ENCODE measurements at regions not wholly inside any gene's neighbourhood (a gene's known extent, or its start where the extent isn't known, plus 50 kb on each side); places are given as distances from the start of the nearest gene placed in this dataset.

DNA sequence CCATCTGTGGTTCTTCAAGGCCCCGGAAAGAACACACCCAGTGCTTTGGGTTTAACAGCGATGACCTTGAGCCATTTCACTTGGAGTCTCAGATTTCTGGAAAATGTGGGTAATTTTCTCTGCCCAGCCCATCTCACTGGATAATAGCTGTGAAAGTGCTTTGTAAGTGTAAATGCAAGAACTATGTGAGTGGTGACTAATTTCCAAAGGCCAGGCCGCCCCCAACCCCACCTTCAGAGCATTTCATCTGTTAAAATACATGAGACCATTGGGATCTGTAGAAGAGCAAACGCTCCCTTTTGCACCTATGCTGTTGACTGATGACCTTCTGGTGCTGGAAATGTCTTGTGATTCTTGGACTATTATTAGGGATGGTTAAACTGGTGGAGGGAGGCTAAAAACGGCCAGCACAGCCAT, 196.8 kb upstream of the LPP start:
- H3K4me3 Mint-ChIP-seq, result no peak overlapping the region
- H3K4me1 Mint-ChIP-seq (ENCODE audit: low read depth), result peaks cover 52% of the 10 kb centered on the region
- TF ChIP-seq, protein P1, sequence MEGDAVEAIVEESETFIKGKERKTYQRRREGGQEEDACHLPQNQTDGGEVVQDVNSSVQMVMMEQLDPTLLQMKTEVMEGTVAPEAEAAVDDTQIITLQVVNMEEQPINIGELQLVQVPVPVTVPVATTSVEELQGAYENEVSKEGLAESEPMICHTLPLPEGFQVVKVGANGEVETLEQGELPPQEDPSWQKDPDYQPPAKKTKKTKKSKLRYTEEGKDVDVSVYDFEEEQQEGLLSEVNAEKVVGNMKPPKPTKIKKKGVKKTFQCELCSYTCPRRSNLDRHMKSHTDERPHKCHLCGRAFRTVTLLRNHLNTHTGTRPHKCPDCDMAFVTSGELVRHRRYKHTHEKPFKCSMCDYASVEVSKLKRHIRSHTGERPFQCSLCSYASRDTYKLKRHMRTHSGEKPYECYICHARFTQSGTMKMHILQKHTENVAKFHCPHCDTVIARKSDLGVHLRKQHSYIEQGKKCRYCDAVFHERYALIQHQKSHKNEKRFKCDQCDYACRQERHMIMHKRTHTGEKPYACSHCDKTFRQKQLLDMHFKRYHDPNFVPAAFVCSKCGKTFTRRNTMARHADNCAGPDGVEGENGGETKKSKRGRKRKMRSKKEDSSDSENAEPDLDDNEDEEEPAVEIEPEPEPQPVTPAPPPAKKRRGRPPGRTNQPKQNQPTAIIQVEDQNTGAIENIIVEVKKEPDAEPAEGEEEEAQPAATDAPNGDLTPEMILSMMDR (IDR thresholded peaks at IDR 0.05), result no peak
- no peaks in the 10 kb centered on the region for H3K9me3 Mint-ChIP-seq
- H3K27ac Mint-ChIP-seq, result no peak overlapping the region
- H3K36me3 Mint-ChIP-seq (ENCODE audit: low read depth), result no peaks in the 10 kb centered on the region
- no peak for DNase-seq
- no peaks in the 10 kb centered on the region for H3K27me3 Mint-ChIP-seq (ENCODE audit: insufficient read depth)

- Mint-ChIP-seq H3K36me3 (ENCODE audit: low read depth) (no peaks in the 10 kb centered on the region), H3K9me3 (no peaks in the 10 kb centered on the region), H3K4me3 (no peak overlapping the region), H3K4me1 (ENCODE audit: low read depth) (peaks cover 50% of the 10 kb centered on the region), H3K27ac (no peak overlapping the region), H3K27me3 (ENCODE audit: insufficient read depth) (no peaks in the 10 kb centered on the region)
- no peak for DNase-seq
- TF ChIP-seq, protein P1 (IDR thresholded peaks at IDR 0.05), result no peak
Observed at GRCh38 chr3:187957582-187957981, 196.4 kb upstream of the LPP start.

DNA sequence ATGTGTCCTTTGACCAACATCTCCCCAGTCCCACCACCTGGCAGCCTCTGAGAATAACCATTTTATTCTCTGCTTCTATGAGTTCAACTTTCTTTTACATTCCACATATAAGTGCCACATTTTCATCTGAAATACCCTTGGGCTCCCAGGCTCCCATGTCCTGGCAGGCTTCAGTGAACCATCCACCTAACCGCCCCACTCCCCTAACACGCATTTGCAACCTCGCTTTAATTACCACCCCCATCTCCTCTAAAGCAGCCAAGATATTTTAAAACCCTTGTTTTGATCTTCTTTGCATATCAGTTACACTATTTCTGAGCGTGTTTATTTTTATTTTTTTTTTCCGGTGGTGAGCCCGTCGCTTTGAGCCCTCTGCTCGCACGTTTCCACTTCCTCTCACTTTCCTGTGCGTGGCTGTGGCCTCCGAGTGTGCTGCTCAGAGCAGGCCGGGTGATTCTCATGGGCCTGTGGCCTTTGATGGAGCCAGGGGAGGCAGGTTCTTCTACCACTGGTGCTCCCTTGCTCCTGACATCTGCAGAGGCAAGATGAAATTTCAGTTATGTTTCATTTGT, 195.4 kb upstream of the LPP start:
- no peak for DNase-seq
- H3K36me3 Mint-ChIP-seq (ENCODE audit: low read depth), result no peaks in the 10 kb centered on the region
- H3K27ac Mint-ChIP-seq, result no peak overlapping the region
- peaks cover 41% of the 10 kb centered on the region for H3K4me1 Mint-ChIP-seq (ENCODE audit: low read depth)
- H3K9me3 Mint-ChIP-seq, result no peaks in the 10 kb centered on the region
- TF ChIP-seq, protein P1 (IDR thresholded peaks at IDR 0.05), result no peak
- no peak overlapping the region for H3K4me3 Mint-ChIP-seq
- H3K27me3 Mint-ChIP-seq (ENCODE audit: insufficient read depth), result no peaks in the 10 kb centered on the region

- DNase-seq, result no peak
Observed at GRCh38 chr3:187960820-187961219, 193.1 kb upstream of the LPP start.

DNA sequence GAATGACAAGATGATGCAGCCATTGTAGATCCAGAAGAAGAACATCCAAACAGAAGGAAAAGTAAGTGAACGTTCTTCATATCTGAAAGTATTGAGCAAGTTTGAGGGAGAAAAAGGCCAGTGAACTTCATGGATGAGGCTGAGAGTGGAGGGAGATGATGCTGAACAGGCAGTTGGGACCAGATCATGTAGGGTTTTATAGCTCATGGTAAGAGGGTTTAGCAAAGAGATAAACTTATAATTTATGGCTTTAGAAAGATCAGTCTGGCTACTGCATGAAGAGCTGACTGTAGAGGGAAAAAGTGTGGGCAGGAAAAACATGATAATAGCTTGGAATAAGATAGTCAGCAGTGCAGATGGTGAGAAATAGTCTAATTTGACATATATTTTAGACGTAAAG, 192.6 kb upstream of the LPP start:
- Mint-ChIP-seq H3K36me3 (ENCODE audit: low read depth) (no peaks in the 10 kb centered on the region), H3K9me3 (no peaks in the 10 kb centered on the region), H3K4me1 (ENCODE audit: low read depth) (peaks cover 12% of the 10 kb centered on the region), H3K27ac (no peak overlapping the region), H3K27me3 (ENCODE audit: insufficient read depth) (no peaks in the 10 kb centered on the region), H3K4me3 (no peak overlapping the region)
- TF ChIP-seq, protein P1 (IDR thresholded peaks at IDR 0.05), result no peak
- no peak for DNase-seq

More at GRCh38 chr3:187960820-187961219, 193.1 kb upstream of the LPP start:
- Mint-ChIP-seq H3K27me3 (ENCODE audit: insufficient read depth) (no peaks in the 10 kb centered on the region), H3K4me1 (ENCODE audit: low read depth) (peaks cover 18% of the 10 kb centered on the region), H3K9me3 (no peaks in the 10 kb centered on the region), H3K27ac (no peak overlapping the region), H3K36me3 (ENCODE audit: low read depth) (no peaks in the 10 kb centered on the region), H3K4me3 (no peak overlapping the region)
- TF ChIP-seq, protein P1 (IDR thresholded peaks at IDR 0.05), result no peak
